HG03469 (cell line): ENCODE measurements at regions not wholly inside any gene's neighbourhood (a gene's known extent, or its start where the extent isn't known, plus 50 kb on each side); places are given as distances from the start of the nearest gene placed in this dataset.
"Not testable (repeated sequence)": the region's sequence is repeated elsewhere in the genome, so short reads cannot be mapped to it uniquely, and the experiment has no call there.

Experiments used
- ATAC-seq: cut with Tn5 transposase; IDR thresholded peaks from one replicate; pipeline ENCODE4 v1.9.1; 2021; ENCODE audit warnings: mild to moderate bottlenecking, moderate library complexity, moderate number of reproducible peaks; ENCODE audit not compliant: unreplicated experiment

- no peak for ATAC-seq
Observed at GRCh38 chr13:24563087-24563486, 50.5 kb upstream of the PARP4 start.

DNA sequence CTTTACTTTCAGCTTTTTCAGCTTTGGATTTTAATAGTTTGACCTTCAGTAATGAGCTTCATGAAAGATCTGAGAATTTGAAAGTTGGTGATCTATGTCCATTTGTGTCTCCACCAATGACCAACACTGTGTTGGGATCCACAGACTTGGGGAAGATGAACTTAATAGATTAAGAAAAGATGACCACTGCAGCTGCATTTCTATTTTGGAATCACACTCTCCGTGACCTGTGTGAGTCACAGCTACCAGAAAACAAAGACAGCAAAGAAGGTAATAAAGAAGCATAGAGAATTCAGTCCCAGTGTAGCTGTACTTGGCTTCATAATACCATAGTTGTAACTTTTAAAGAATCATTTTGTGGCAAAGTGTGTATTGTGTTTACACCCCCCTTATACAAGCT is 51.4 kb upstream of the PARP4 start:
- not testable (repeated sequence) for ATAC-seq

DNA sequence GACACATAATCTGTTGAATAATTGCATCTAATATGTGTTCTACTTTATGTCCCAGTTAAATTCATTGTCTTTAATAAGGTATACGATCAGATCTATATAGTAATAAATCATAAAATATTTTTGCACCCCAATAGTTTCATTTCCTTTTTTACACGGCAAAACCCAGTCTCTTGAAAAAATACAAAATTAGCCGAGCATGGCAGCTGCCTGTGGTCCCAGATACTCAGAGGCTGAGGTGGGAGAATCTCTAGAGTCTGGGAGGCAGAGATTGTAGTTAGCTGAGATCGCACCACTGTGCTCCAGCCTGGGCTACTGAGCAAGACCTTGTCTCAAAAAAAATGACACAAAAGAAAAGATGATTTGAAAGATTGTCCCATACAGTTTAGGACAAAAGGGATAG is 52.3 kb upstream of the PARP4 start:
- ATAC-seq = no peak

DNA sequence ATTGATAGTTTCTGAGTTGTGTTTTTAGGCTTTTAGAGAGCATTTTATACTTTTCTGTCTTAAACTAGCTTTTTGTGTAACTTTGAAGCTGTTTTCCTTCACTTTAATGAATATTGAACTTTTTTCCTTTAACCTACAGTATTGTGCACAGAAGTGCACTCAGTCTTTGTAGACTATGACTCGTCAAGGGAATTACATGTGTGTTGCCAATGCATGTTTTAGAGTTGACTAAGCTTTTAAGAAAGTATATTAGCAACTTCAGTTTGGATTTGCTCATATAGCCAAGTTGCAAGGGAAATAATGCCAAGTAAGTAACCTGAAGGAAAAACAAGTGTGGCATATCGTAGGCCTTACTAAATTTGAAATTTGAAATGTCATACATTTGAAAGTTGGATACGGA is 55.0 kb upstream of the PARP4 start:
- not testable (repeated sequence) for ATAC-seq

DNA sequence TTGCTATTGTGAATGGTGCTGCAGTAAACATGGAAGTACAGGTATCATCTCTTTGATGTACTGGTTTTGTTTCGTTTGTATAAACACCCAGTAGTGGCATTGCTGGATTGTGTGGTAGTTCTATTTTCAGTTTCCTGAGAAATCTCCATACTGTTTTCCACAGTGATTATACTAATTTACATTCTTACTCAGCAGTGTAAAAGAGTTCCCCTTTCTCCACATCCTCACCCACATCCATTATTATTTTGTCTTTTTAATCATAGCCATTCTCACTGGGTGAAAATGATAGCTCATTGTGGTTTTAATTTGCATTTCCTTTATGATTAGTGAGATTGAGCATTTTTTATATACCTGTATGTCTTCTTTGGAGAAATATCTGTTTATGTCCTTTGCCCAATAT is 62.3 kb upstream of the PARP4 start:
- ATAC-seq = no peak

DNA sequence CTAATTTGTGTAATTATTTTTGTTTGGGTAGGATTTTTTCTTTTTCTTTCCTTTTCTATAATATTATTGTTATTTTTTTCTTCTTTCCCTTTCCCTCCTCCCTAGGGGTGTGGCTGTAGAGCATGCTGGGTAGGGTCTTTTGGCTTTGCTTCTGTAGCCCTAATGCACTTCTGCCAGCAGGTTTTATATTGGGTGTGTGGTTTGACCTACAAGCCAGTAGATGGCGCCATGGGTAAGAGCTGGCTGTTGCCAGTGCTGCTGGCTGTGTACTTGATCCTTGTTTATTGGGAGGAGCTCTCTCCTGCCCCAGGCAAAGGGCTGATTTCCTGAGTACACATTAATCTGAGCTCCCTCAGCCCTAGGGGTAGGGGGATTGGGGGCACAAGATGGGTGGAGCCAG is 67.7 kb upstream of the PARP4 start:
- not testable (repeated sequence) for ATAC-seq

DNA sequence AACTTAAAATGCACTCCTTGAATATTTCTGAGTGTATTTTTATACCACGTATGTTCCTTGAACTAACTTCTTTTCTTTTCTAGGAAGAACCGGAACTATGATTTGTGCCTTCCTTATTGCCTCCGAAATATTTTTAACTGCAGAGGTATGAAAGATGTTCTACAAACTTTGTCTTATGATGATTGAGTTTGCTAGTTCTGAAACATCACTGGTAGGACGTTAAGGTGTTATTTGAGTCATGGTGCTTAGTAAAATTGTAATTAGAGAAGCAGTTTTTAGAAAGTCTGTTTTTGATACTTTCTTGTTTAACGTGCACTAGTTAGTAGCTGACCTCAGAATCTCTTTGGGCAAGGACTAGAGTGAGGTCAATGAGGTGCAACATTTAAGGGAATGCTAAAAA is 69.0 kb upstream of the PARP4 start:
- ATAC-seq = not testable (repeated sequence)

DNA sequence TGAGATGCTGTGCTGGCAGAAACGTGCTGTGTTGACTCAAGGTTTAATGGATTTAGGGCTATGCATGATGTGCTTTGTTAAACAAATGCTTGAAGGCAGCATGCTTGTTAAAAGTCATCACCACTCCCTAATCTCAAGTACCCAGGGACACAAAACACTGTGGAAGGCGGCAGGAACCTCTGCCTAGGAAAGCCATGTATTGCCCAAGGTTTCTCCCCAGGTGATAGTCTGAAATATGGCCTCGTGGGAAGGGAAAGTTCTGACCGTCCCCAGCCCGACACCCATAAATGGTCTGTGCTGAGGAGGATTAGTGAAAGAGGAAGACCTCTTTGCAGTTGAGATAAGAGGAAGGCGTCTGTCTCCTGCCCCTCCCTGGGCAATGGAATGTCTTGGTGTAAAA is 79.1 kb upstream of the PARP4 start:
- not testable (repeated sequence) for ATAC-seq

DNA sequence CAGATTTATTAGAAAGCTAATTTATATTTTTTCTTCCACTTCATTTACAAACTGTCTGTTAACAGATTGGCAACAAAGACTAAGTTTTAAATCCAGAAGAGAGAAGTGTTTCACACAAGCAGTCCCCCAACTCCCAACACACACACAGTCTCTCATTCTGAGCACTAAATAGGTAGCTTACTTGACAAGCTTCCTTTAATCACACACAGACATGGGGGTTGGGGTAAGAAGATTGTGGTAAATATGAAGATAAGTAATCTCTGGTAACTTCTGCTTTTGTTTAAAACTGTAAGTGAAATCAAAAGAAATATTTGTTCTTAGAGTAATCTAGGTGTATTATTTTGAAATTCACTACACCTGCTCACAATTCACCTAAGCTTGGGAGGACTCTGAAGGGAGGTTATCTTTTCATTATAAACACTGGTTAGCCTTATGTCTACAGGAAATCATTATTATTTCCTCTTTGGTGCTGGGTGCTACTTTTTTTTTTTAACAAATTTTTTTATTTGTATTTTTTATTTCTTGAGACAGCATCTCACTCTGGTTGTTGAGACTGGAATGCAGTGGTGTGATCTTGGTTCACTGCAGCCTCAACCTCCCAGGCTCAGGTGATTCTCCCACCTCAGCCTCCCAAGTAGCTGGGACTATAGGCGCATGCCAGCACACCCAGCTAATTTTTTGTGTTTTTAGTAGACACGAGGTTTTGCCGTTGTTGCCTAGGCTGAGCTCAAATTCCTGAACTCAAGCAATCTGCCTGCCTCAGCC is 82.1 kb upstream of the ATP12A start:
- ATAC-seq = not testable (repeated sequence)

GRCh38 chr13:24599019-24599791 is 81.0 kb upstream of the ATP12A start:
- not testable (repeated sequence) for ATAC-seq

GRCh38 chr13:24605923-24606372 is 74.3 kb upstream of the ATP12A start:
- no peak for ATAC-seq

DNA sequence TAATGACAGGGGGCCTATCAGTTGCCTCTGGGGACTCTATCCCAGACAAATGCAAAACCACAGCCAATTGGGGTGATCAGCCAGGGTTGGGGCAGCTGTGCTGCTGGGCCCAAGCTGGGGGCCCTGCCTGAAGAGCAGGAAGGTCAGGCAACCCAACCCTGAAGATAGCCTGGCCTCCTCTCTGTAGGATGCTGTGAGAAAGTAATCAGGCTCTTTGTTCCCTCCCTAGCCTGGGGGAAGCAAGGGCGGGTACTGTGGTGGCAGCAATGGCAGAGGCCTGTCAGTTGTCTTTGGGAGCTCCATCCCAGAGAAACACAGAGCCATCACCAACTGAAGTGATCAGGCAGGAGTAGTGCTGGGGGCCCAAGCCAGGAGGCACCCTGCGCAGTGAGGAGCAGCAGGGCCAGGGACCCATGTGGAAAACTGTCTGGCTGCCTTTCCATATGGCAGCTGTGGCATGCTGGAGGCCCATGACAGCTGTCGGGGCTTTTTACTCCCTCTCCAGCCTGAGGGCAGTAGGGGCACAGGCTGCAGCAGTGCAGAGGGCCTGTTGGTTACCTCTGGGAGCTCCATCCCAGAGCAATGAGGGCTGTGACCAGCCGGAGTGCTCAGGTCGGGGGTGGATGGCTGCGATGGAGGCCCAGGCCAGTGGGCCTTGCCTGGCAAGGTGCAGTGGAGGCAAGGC is 73.6 kb upstream of the ATP12A start:
- no peak for ATAC-seq

- ATAC-seq = no peak
Observed at GRCh38 chr13:24610956-24611355, 69.3 kb upstream of the ATP12A start.

DNA sequence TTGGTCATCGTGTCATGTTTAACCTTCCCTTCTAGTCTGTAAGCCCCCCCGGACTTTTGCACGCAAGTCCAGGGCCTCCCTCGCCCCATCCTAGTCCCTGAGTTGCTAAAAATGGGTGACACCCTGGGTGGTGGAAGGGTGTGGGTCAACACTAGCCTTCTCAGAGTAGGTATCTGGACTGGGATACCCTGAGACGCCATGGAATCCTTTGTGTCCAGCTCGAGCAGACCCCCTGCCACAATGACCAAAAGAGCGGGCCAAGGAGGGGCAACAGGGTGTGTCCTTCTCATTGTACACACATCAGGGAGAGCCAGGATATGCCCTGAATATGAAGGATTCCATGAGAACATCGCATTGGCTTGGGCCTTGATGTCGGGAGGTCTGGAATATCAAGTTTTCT is 67.5 kb upstream of the ATP12A start:
- ATAC-seq = no peak

GRCh38 chr13:24613128-24613527 is 67.1 kb upstream of the ATP12A start:
- ATAC-seq = no peak

DNA sequence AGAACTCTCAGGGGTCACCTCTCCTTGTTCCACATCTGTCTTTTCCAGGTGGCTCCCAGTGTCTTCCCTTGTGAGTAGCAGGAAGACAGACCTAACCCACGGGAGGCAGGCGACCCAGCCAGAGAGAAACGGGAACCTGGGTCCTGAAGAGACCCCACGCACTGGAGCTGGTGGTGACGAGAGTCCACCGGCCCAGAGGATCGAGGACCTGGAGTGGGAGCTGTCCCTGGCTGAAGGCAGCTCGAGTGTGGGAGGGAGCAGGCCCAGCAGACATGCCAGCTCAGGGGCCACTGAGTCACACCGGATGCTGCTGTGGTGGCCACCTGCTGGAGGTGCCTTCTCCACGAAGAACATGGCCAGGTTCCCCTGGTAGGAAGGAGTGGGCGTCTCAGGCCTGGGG is 66.5 kb upstream of the ATP12A start:
- no peak for ATAC-seq

- ATAC-seq = no peak
Observed at GRCh38 chr13:24614306-24615080, 65.7 kb upstream of the ATP12A start.

GRCh38 chr13:24615114-24615513 is 65.1 kb upstream of the ATP12A start:
- no peak for ATAC-seq

- ATAC-seq = no peak
Observed at GRCh38 chr13:24615911-24616472, 64.2 kb upstream of the ATP12A start.

- no peak for ATAC-seq
Observed at GRCh38 chr13:24616514-24616913, 63.7 kb upstream of the ATP12A start.
